Caco-2 (cell line): ENCODE measurements at regions not wholly inside any gene's neighbourhood (a gene's known extent, or its start where the extent isn't known, plus 50 kb on each side); places are given as distances from the start of the nearest gene placed in this dataset.

Experiments
- BruUV-seq: library from RNA; stranded (reverse); fragments of 400-500 nt; replicated peaks from 2 replicates; lab custom pipeline; 2021; lab: Mats Ljungman, UMichigan
- CTCF ChIA-PET: fragments of 300-600 bp; sonication (Branson Sonifier 250); formaldehyde crosslinking; loops from one replicate; lab custom pipeline; 2022; ENCODE audit warnings: antibody characterized with exemption; lab: Charles Lee
- POLR2A ChIA-PET: fragments of 300-600 bp; sonication (Branson Sonifier 250); formaldehyde crosslinking; loops from one replicate; lab custom pipeline; 2022; ENCODE audit warnings: antibody characterized with exemption; lab: Charles Lee
- DNase-seq, 2 experiments: peaks; one replicate each; pipeline versions ENCODE4 v3.0.0 to v3.0.0-alpha.2; 2020 to 2022
- H3K27me3 ChIP-seq: replicated peaks from 2 replicates; pipeline ENCODE4 v1.6.0; 2011; ENCODE audit warnings: low read length; ENCODE audit not compliant: control insufficient read depth, insufficient read depth
- H3K36me3 ChIP-seq: 2 replicates; pipeline ENCODE4 v1.5.1; 2011; ENCODE audit warnings: low read length; ENCODE audit not compliant: control insufficient read depth, insufficient read depth
- H3K4me1 ChIP-seq: fragments of 250-450 bp; sonication (Bioruptor Pico); 2 replicates; pipeline ENCODE4 v1.5.1; 2020; ENCODE audit warnings: mild to moderate bottlenecking
- H3K4me3 ChIP-seq: 2 replicates; pipeline ENCODE4 v1.5.1; 2011; ENCODE audit warnings: low read depth, mild to moderate bottlenecking, control low read depth, low read length
- H3K9me3 ChIP-seq: fragments of 250-450 bp; sonication (Bioruptor Pico); 2 replicates; pipeline ENCODE4 v1.5.1; 2020; ENCODE audit warnings: mild to moderate bottlenecking, moderate library complexity
- H3K27ac Mint-ChIP-seq: one replicate; pipeline ENCODE4 v1.8.0; 2022; ENCODE audit warnings: mixed read lengths; ENCODE audit not compliant: unreplicated experiment
- H3K27me3 Mint-ChIP-seq: one replicate; pipeline ENCODE4 v1.8.0; 2022; ENCODE audit warnings: mixed read lengths; ENCODE audit not compliant: insufficient read depth, unreplicated experiment
- H3K36me3 Mint-ChIP-seq: one replicate; pipeline ENCODE4 v1.8.0; 2022; ENCODE audit warnings: mild to moderate bottlenecking, mixed read lengths; ENCODE audit not compliant: insufficient read depth, unreplicated experiment
- H3K4me1 Mint-ChIP-seq: one replicate; pipeline ENCODE4 v1.8.0; 2022; ENCODE audit warnings: low read depth, mixed read lengths; ENCODE audit not compliant: unreplicated experiment
- H3K4me3 Mint-ChIP-seq: one replicate; pipeline ENCODE4 v1.8.0; 2022; ENCODE audit warnings: mild to moderate bottlenecking, moderate library complexity, mixed read lengths; ENCODE audit not compliant: unreplicated experiment
- H3K9me3 Mint-ChIP-seq: one replicate; pipeline ENCODE4 v1.8.0; 2022; ENCODE audit warnings: mixed read lengths; ENCODE audit not compliant: unreplicated experiment
- intact Hi-C: fragments of 100-400 bp; cut with micrococcal nuclease; formaldehyde crosslinking; loops from one replicate; pipeline ENCODE4 v1.10.0; 2022; ENCODE audit not compliant: unreplicated experiment
- TF ChIP-seq, protein P1 (sequence below), 2 experiments: fragments of 200-600 bp in 1 of 2; IDR thresholded peaks; 1 replicate in 1 of 2; 2 replicates in 1 of 2; pipeline versions ENCODE4 v1.5.1 to v1.8.0; 2011 to 2022; ENCODE audit warnings: antibody characterized with exemption in 1 of 2, control low read depth in 1 of 2, inconsistent platforms in 1 of 2, low read depth in 1 of 2, low read length in 1 of 2, mild to moderate bottlenecking in 1 of 2, moderate library complexity in 1 of 2; ENCODE audit not compliant: insufficient read depth in 1 of 2, severe bottlenecking in 1 of 2, unreplicated experiment in 1 of 2

DNA sequence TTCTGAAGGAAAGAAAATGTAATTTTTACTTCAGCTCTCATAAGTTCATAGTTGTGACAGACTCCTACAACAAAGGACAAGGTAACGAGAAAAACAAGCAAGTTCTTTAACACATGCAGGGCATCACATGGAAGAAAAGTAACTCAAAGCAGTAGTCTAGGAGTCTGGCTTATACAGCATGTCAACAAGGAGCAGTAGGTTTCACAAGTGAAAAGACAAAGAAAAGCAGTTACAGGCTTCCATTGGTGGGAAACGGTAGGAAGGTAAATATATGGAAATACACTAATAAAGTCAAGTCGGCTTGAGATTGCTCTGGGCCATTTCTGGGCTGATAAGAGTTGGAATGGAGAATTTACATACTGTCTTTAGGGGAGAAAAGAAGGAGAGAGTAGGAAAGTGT lies 228.4 kb upstream of the ZFP42 start:
- intact Hi-C loops = loop anchor here (5.0 kb wide), 1 partner anchor 45 kb away; no protein-coding TSS in a partner anchor
- Mint-ChIP-seq H3K9me3 (peaks cover 7% of the 10 kb centered on the region), H3K27ac (peak overlapping the region; percentile 2), H3K4me3 (peak overlapping the region; percentile 10), H3K4me1 (peaks cover 14% of the 10 kb centered on the region), H3K27me3 (no peaks in the 10 kb centered on the region), H3K36me3 (no peaks in the 10 kb centered on the region)
- H3K4me1 ChIP-seq = peaks cover 9% of the 10 kb centered on the region; the same call in 1 of the 2 replicates
- H3K36me3 ChIP-seq = no peaks in the 10 kb centered on the region
- TF ChIP-seq, protein P1, sequence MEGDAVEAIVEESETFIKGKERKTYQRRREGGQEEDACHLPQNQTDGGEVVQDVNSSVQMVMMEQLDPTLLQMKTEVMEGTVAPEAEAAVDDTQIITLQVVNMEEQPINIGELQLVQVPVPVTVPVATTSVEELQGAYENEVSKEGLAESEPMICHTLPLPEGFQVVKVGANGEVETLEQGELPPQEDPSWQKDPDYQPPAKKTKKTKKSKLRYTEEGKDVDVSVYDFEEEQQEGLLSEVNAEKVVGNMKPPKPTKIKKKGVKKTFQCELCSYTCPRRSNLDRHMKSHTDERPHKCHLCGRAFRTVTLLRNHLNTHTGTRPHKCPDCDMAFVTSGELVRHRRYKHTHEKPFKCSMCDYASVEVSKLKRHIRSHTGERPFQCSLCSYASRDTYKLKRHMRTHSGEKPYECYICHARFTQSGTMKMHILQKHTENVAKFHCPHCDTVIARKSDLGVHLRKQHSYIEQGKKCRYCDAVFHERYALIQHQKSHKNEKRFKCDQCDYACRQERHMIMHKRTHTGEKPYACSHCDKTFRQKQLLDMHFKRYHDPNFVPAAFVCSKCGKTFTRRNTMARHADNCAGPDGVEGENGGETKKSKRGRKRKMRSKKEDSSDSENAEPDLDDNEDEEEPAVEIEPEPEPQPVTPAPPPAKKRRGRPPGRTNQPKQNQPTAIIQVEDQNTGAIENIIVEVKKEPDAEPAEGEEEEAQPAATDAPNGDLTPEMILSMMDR (IDR thresholded peaks at IDR 0.05; ENCODE audit: insufficient read depth in 1 of 2, low read depth in 1 of 2, low read length in 1 of 2, severe bottlenecking in 1 of 2, unreplicated experiment in 1 of 2) = no peak
- H3K27me3 ChIP-seq = no peaks in the 10 kb centered on the region
- ChIA-PET CTCF (no interaction called here), POLR2A (interaction anchor here (0.9 kb wide), 1 partner anchor 48 kb away, joined by 3 read pairs; no protein-coding TSS in a partner anchor)
- H3K4me3 ChIP-seq = no peak overlapping the region
- no TSS peak for BruUV-seq
- DNase-seq = peak in 1 of 2 experiments; percentile 24
- H3K9me3 ChIP-seq = no peaks in the 10 kb centered on the region

DNA sequence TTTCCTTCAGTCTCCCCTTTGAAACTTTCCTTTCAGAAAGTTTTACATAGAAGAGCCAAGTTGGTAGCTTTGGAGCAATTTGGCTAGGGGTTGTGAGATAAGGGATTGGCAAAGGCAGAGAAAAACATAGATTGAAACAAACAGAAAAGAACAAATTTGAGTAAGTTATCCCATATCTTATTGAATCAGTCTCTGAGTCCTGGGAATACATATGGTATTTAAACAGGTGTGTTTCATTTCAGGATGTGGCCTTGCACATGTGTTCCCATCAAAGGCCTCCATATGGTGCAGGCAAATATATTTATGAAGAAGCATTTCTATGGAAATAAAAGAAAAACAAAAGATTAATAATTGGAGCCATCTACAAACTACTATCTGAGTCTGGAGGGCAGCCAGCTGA lies 227.9 kb upstream of the ZFP42 start:
- peak overlapping the region; percentile 2 for H3K27ac Mint-ChIP-seq
- no peaks in the 10 kb centered on the region for H3K36me3 Mint-ChIP-seq
- BruUV-seq = no TSS peak

DNA sequence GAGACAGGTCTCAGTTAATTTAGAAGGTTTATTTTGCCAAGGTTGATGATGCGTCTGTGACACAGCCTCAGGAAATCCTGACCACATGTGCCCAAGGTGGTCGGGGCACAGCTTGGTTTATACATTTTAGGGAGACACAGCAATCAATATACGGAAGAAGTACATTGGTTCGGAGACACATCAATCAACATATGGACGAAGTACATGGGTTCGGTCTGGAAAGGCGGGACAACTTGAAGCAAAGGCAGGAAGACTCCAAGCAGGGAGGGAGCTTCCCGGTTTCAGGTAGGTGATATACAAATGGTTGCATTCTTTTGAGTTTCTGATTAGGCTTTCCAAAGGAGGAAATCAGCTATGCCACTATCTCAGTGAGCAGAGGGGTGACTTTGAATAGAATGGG lies 225.2 kb upstream of the ZFP42 start:
- TF ChIP-seq, protein P1 (IDR thresholded peaks at IDR 0.05; ENCODE audit: insufficient read depth in 1 of 2, low read depth in 1 of 2, low read length in 1 of 2, severe bottlenecking in 1 of 2, unreplicated experiment in 1 of 2) = no peak
- intact Hi-C loops = no loop called here
- Mint-ChIP-seq H3K4me1 (peaks cover 14% of the 10 kb centered on the region), H3K27me3 (no peaks in the 10 kb centered on the region), H3K9me3 (no peaks in the 10 kb centered on the region), H3K4me3 (no peak overlapping the region), H3K27ac (no peak overlapping the region), H3K36me3 (no peaks in the 10 kb centered on the region)
- H3K4me3 ChIP-seq = no peak overlapping the region
- no peak for DNase-seq
- no TSS peak for BruUV-seq
- H3K9me3 ChIP-seq = no peaks in the 10 kb centered on the region
- H3K4me1 ChIP-seq = peaks cover 9% of the 10 kb centered on the region; the same call in 1 of the 2 replicates
- POLR2A ChIA-PET = no interaction called here
- H3K27me3 ChIP-seq = no peaks in the 10 kb centered on the region
- CTCF ChIA-PET = no interaction called here
- H3K36me3 ChIP-seq = no peaks in the 10 kb centered on the region

More for the DNA sequence above, 227.9 kb upstream of the ZFP42 start:
- Mint-ChIP-seq H3K4me3 (peak overlapping the region; percentile 10), H3K4me1 (peaks cover 14% of the 10 kb centered on the region), H3K27me3 (no peaks in the 10 kb centered on the region), H3K9me3 (peaks cover 7% of the 10 kb centered on the region)
- no peaks in the 10 kb centered on the region for H3K36me3 ChIP-seq
- ChIA-PET CTCF (no interaction called here), POLR2A (no interaction called here)
- no peak for DNase-seq
- peaks cover 9% of the 10 kb centered on the region; the same call in 1 of the 2 replicates for H3K4me1 ChIP-seq
- TF ChIP-seq, protein P1 (IDR thresholded peaks at IDR 0.05; ENCODE audit: insufficient read depth in 1 of 2, low read depth in 1 of 2, low read length in 1 of 2, severe bottlenecking in 1 of 2, unreplicated experiment in 1 of 2) = no peak
- H3K27me3 ChIP-seq = no peaks in the 10 kb centered on the region
- no peaks in the 10 kb centered on the region for H3K9me3 ChIP-seq
- intact Hi-C loops = loop anchor here (5.0 kb wide), 1 partner anchor 45 kb away; no protein-coding TSS in a partner anchor
- no peak overlapping the region for H3K4me3 ChIP-seq
